ENCODE measurements at regions not wholly inside any gene's neighbourhood (a gene's known extent, or its start where the extent isn't known, plus 50 kb on each side); places are given as distances from the start of the nearest gene placed in this dataset.
A peak's percentile ranks its signal among the peaks of the same experiment; 100 is the strongest.

- H3K36me3 ChIP-seq (ENCODE audit: control insufficient read depth in 2 of 3, insufficient read depth in 3 of 3, low read length in 3 of 3), result no peaks in the 10 kb centered on the region
- FAIRE-seq (no peak), DNase-seq (peak in 1 of 5 donors; percentile 4)
- intact Hi-C loops (cut with DNase I), result no loop called here
- H3K4me3 ChIP-seq (ENCODE audit: low read length in 3 of 3), result no peak overlapping the region
- no peak overlapping the region for H3K27ac ChIP-seq (ENCODE audit: low read depth in 2 of 2, low read length in 2 of 2)
- no peaks in the 10 kb centered on the region for H3K4me1 ChIP-seq (ENCODE audit: control insufficient read depth in 2 of 3, insufficient read depth in 2 of 3, low read depth in 1 of 3, low read length in 3 of 3)
- H3K27me3 ChIP-seq (ENCODE audit: control insufficient read depth, insufficient read depth, low read length), result no peaks in the 10 kb centered on the region
- no peak for TF ChIP-seq CTCF (IDR thresholded peaks at IDR 0.05; ENCODE audit: borderline replicate concordance, extremely low read depth, insufficient read depth)
- no peak overlapping the region for H3K9ac ChIP-seq (ENCODE audit: low read length in 3 of 3)
- H3K9me3 ChIP-seq (ENCODE audit: control insufficient read depth in 2 of 3, insufficient read depth in 1 of 3, low read length in 3 of 3), result no peaks in the 10 kb centered on the region
These were observed 1250.9 kb upstream of the CELF2 start for GRCh38 chr10:9766762-9767161.

- Histone ChIP-seq H3K27me3 (ENCODE audit: control insufficient read depth, insufficient read depth, low read length) (no peaks in the 10 kb centered on the region), H3K9me3 (ENCODE audit: control insufficient read depth in 2 of 3, insufficient read depth in 1 of 3, low read length in 3 of 3) (no peaks in the 10 kb centered on the region), H3K4me1 (ENCODE audit: control insufficient read depth in 2 of 3, insufficient read depth in 2 of 3, low read depth in 1 of 3, low read length in 3 of 3) (no peaks in the 10 kb centered on the region), H3K9ac (ENCODE audit: low read length in 3 of 3) (no peak overlapping the region), H3K4me3 (ENCODE audit: low read length in 3 of 3) (no peak overlapping the region), H3K27ac (ENCODE audit: low read depth in 2 of 2, low read length in 2 of 2) (no peak overlapping the region), H3K36me3 (ENCODE audit: control insufficient read depth in 2 of 3, insufficient read depth in 3 of 3, low read length in 3 of 3) (no peaks in the 10 kb centered on the region)
- intact Hi-C loops (cut with DNase I), result no loop called here
- no peak for FAIRE-seq
- TF ChIP-seq CTCF (IDR thresholded peaks at IDR 0.05; ENCODE audit: borderline replicate concordance, extremely low read depth, insufficient read depth), result no peak
- DNase-seq, result no peak
These were observed 1236.0 kb upstream of the CELF2 start for GRCh38 chr10:9781666-9782065.

GRCh38 chr10:9786101-9786500 lies 1231.6 kb upstream of the CELF2 start:
- Histone ChIP-seq H3K9me3 (ENCODE audit: control insufficient read depth in 2 of 3, insufficient read depth in 1 of 3, low read length in 3 of 3) (no peaks in the 10 kb centered on the region), H3K9ac (ENCODE audit: low read length in 3 of 3) (no peak overlapping the region), H3K36me3 (ENCODE audit: control insufficient read depth in 2 of 3, insufficient read depth in 3 of 3, low read length in 3 of 3) (no peaks in the 10 kb centered on the region), H3K27me3 (ENCODE audit: control insufficient read depth, insufficient read depth, low read length) (no peaks in the 10 kb centered on the region), H3K27ac (ENCODE audit: low read depth in 2 of 2, low read length in 2 of 2) (no peak overlapping the region), H3K4me1 (ENCODE audit: control insufficient read depth in 2 of 3, insufficient read depth in 2 of 3, low read depth in 1 of 3, low read length in 3 of 3) (no peaks in the 10 kb centered on the region), H3K4me3 (ENCODE audit: low read length in 3 of 3) (no peak overlapping the region)
- FAIRE-seq (no peak), DNase-seq (no peak)
- intact Hi-C loops (cut with DNase I), result no loop called here
- TF ChIP-seq CTCF (IDR thresholded peaks at IDR 0.05; ENCODE audit: borderline replicate concordance, extremely low read depth, insufficient read depth), result no peak

GRCh38 chr10:9786576-9786975 lies 1231.1 kb upstream of the CELF2 start:
- Histone ChIP-seq H3K4me3 (ENCODE audit: low read length in 3 of 3) (no peak overlapping the region), H3K36me3 (ENCODE audit: control insufficient read depth in 2 of 3, insufficient read depth in 3 of 3, low read length in 3 of 3) (no peaks in the 10 kb centered on the region), H3K4me1 (ENCODE audit: control insufficient read depth in 2 of 3, insufficient read depth in 2 of 3, low read depth in 1 of 3, low read length in 3 of 3) (no peaks in the 10 kb centered on the region), H3K9me3 (ENCODE audit: control insufficient read depth in 2 of 3, insufficient read depth in 1 of 3, low read length in 3 of 3) (no peaks in the 10 kb centered on the region), H3K27ac (ENCODE audit: low read depth in 2 of 2, low read length in 2 of 2) (no peak overlapping the region), H3K27me3 (ENCODE audit: control insufficient read depth, insufficient read depth, low read length) (no peaks in the 10 kb centered on the region), H3K9ac (ENCODE audit: low read length in 3 of 3) (no peak overlapping the region)
- DNase-seq, result no peak
- intact Hi-C loops (cut with DNase I), result no loop called here
- TF ChIP-seq CTCF (IDR thresholded peaks at IDR 0.05; ENCODE audit: borderline replicate concordance, extremely low read depth, insufficient read depth), result no peak
- FAIRE-seq, result no peak

Data from kidney (tissue), 13 donors.